ENCODE measurements at regions not wholly inside any gene's neighbourhood (a gene's known extent, or its start where the extent isn't known, plus 50 kb on each side); places are given as distances from the start of the nearest gene placed in this dataset.

GRCh38 chr2:145807554-145807953 is 1287.6 kb upstream of the ZEB2 start:
- DNase-seq (ENCODE audit: low read depth) = no peak
- no peak for TF ChIP-seq CTCF (IDR thresholded peaks at IDR 0.05; ENCODE audit: low read depth, low read length, missing control alignments)
- no peak overlapping the region for H3K4me3 ChIP-seq (ENCODE audit: low read depth, low read length)

GRCh38 chr2:145806546-145806945 is 1286.6 kb upstream of the ZEB2 start:
- H3K4me3 ChIP-seq (ENCODE audit: low read depth, low read length) = no peak overlapping the region
- no peak for DNase-seq (ENCODE audit: low read depth)
- no peak for TF ChIP-seq CTCF (IDR thresholded peaks at IDR 0.05; ENCODE audit: low read depth, low read length, missing control alignments)

DNA sequence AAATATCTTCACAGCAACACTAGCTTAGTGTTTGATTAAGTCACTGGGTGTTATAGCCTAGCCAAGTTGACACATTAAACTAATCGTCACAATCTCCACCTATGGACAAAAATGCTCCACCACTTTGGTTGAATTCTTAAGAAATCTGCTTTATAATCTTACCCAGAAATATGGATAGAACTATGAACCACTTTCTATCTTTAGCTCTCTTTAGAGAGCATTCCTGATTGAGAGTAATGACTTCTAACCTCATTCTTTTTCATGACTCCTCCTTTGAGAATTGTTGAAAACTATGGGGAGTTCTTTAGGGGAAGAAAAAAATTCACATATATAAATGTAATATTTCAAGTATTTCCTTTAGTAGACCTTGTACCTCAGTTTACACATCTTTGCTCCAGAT is 1282.2 kb upstream of the ZEB2 start:
- no peak overlapping the region for H3K4me3 ChIP-seq (ENCODE audit: low read depth, low read length)
- DNase-seq (ENCODE audit: low read depth) = no peak
- no peak for TF ChIP-seq CTCF (IDR thresholded peaks at IDR 0.05; ENCODE audit: low read depth, low read length, missing control alignments)

- no peak overlapping the region for H3K4me3 ChIP-seq (ENCODE audit: low read depth, low read length)
- DNase-seq (ENCODE audit: low read depth) = no peak
- TF ChIP-seq CTCF (IDR thresholded peaks at IDR 0.05; ENCODE audit: low read depth, low read length, missing control alignments) = no peak
Observed at GRCh38 chr2:145801210-145801609, 1281.3 kb upstream of the ZEB2 start.

DNA sequence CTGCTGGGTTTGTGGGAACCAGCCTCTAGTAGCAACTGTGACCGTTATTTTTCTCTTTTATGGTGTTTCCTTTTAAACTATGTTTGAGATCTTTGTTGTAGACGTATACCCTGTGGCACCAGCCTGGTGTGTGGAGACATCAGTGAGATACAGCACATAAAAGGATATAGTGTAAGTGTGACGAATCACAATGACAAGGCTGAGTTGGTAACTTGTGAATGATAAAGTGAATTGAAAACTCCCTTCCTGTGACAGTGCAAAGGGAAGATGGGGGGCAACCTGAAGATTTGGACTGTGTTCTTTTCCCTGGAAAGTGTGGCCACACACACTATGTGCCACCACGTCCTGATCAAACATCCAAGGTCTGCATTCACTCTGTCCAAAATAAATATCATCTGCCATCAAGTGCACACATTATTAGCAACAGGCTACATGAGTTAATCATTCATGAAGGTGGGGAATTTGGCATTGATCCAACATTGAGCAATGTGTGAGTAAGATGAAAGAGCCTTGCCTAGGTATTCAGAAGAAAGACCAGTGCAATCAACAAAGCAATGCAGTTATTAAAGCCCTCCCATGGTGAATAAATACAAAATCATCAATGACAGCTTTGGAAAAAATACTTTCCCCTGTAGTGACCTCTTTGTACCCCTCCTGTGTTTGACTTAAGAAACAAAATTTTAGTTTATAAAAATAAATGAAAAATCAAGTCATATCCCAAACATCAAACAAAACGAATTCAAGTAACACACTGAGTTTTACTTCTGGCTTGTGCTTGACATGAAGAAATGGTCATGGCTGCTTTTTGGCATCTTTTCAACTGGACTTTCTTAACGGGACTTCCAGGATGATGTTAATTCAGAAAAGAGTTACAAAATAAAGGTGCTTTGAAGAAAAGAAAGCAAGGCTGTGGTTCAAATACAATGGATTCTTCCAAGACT is 1280.5 kb upstream of the ZEB2 start:
- H3K4me3 ChIP-seq (ENCODE audit: low read depth, low read length) = no peak overlapping the region
- peak; percentile 7 for DNase-seq (ENCODE audit: low read depth)
- TF ChIP-seq CTCF (IDR thresholded peaks at IDR 0.05; ENCODE audit: low read depth, low read length, missing control alignments) = no peak

DNA sequence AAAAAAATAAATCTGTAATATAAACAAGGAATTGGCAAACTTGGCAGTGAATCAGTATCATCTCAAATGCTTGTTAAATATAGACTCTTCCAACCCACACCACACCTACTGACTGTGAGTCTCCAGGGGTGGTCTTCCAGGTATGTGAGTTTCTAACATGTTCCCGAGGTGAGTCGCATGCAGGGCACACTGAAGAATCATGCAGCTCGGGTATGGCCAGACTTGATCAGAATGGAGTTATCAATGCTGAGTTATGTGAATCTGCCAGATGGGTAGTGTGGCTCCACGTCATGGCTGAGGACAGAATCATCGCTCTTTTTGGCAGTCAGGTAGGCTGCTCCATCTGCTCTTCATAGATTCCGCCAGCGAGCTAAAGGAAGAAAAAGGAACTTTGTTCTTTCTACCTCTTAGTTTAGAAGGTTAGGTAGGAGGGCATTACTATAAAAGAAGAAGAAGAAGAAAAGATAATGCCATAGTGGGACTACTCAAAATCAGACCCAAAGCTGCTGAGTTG is 1279.7 kb upstream of the ZEB2 start:
- DNase-seq (ENCODE audit: low read depth) = no peak
- no peak overlapping the region for H3K4me3 ChIP-seq (ENCODE audit: low read depth, low read length)
- no peak for TF ChIP-seq CTCF (IDR thresholded peaks at IDR 0.05; ENCODE audit: low read depth, low read length, missing control alignments)

Data from GM12864 (cell line).